Erythroblast (primary cell): ENCODE measurements at regions not wholly inside any gene's neighbourhood (a gene's known extent, or its start where the extent isn't known, plus 50 kb on each side); places are given as distances from the start of the nearest gene placed in this dataset.

Source experiments
- DNase-seq, 2 experiments: peaks; one replicate each; lab custom pipeline; 2025; lab: John Stamatoyannopoulos, UW
- GATA1 ChIP-seq: IDR thresholded peaks from 2 replicates; pipeline ENCODE4 v1.6.1; 2011; ENCODE audit warnings: low read depth, mild to moderate bottlenecking, control low read depth, low read length, moderate library complexity
- POLR2A ChIP-seq: IDR thresholded peaks from 2 replicates; pipeline ENCODE4 v1.6.1; 2011; ENCODE audit warnings: mild to moderate bottlenecking, low read length

GRCh38 chr6:150651808-150652470, 52.3 kb downstream of the PLEKHG1 start:
- no peak for TF ChIP-seq GATA1
- no peak for TF ChIP-seq POLR2A
- DNase-seq: no peak

- TF ChIP-seq GATA1 (no peak), POLR2A (no peak)
- no peak for DNase-seq
Observed at GRCh38 chr6:150652848-150653613, 53.3 kb downstream of the PLEKHG1 start.

- TF ChIP-seq POLR2A: no peak
- TF ChIP-seq GATA1: no peak
Observed at GRCh38 chr6:150654608-150655007, 54.9 kb downstream of the PLEKHG1 start.

GRCh38 chr6:150656156-150656555, 56.5 kb downstream of the PLEKHG1 start:
- TF ChIP-seq POLR2A: no peak
- TF ChIP-seq GATA1: no peak
- DNase-seq: no peak

More at GRCh38 chr6:150654608-150655007, 54.9 kb downstream of the PLEKHG1 start:
- DNase-seq: no peak

GRCh38 chr6:150658421-150658820, 58.7 kb downstream of the PLEKHG1 start:
- DNase-seq: no peak
- TF ChIP-seq GATA1 (no peak), POLR2A (no peak)

GRCh38 chr6:150659046-150659763, 59.5 kb downstream of the PLEKHG1 start:
- TF ChIP-seq POLR2A (no peak), GATA1 (no peak)
- no peak for DNase-seq

GRCh38 chr6:150661216-150662007, 61.7 kb downstream of the PLEKHG1 start:
- no peak for DNase-seq
- TF ChIP-seq POLR2A (no peak), GATA1 (no peak)

GRCh38 chr6:150662814-150663213, 63.1 kb downstream of the PLEKHG1 start:
- no peak for DNase-seq

GRCh38 chr6:150664091-150664490, 64.4 kb downstream of the PLEKHG1 start:
- TF ChIP-seq GATA1 (no peak), POLR2A (no peak)
- DNase-seq: no peak

More at GRCh38 chr6:150662814-150663213, 63.1 kb downstream of the PLEKHG1 start:
- TF ChIP-seq POLR2A (no peak), GATA1 (no peak)

GRCh38 chr6:150666071-150666470, 66.4 kb downstream of the PLEKHG1 start:
- TF ChIP-seq POLR2A: no peak
- no peak for DNase-seq

- no peak for TF ChIP-seq POLR2A
- TF ChIP-seq GATA1: no peak
- no peak for DNase-seq
Observed at GRCh38 chr6:150667359-150667758, 67.7 kb downstream of the PLEKHG1 start.

GRCh38 chr6:150667977-150668716, 68.5 kb downstream of the PLEKHG1 start:
- no peak for TF ChIP-seq POLR2A
- TF ChIP-seq GATA1: no peak
- no peak for DNase-seq

- DNase-seq: no peak
- TF ChIP-seq GATA1: no peak
- no peak for TF ChIP-seq POLR2A
Observed at GRCh38 chr6:150668900-150669302, 69.2 kb downstream of the PLEKHG1 start.
